ENCODE measurements at regions not wholly inside any gene's neighbourhood (a gene's known extent, or its start where the extent isn't known, plus 50 kb on each side); places are given as distances from the start of the nearest gene placed in this dataset.

DNA sequence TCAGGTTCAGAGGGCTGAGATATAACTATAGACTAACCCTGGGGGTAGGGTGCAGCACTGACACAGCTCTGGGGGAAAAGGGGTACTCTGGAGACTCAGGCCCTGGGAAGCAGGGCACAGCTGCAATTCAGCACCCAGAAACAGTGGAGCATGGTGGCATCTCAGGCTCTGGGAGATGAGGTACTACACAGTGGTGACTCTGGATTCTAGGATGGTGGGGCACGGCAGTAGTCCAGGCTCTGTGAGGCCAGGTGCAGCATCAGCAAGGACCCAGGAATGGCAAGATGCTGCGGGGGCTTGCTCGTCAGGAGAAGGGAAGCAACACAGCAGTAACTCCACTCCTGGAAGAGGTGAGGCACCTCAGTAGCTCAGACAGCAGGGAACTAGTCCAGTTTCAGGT lies 271.5 kb upstream of the MOCS1 start:
- no peaks in the 10 kb centered on the region for H3K9me3 ChIP-seq
- TF ChIP-seq, protein P1, sequence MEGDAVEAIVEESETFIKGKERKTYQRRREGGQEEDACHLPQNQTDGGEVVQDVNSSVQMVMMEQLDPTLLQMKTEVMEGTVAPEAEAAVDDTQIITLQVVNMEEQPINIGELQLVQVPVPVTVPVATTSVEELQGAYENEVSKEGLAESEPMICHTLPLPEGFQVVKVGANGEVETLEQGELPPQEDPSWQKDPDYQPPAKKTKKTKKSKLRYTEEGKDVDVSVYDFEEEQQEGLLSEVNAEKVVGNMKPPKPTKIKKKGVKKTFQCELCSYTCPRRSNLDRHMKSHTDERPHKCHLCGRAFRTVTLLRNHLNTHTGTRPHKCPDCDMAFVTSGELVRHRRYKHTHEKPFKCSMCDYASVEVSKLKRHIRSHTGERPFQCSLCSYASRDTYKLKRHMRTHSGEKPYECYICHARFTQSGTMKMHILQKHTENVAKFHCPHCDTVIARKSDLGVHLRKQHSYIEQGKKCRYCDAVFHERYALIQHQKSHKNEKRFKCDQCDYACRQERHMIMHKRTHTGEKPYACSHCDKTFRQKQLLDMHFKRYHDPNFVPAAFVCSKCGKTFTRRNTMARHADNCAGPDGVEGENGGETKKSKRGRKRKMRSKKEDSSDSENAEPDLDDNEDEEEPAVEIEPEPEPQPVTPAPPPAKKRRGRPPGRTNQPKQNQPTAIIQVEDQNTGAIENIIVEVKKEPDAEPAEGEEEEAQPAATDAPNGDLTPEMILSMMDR (IDR thresholded peaks at IDR 0.05), result no peak
- no peak for TF ChIP-seq POLR2A (IDR thresholded peaks at IDR 0.05)
- H3K4me3 ChIP-seq, result no peak overlapping the region
- no peaks in the 10 kb centered on the region for H3K27me3 ChIP-seq
- intact Hi-C loops (cut with DNase I; ENCODE audit: low total_unique reads), result no loop called here
- no peaks in the 10 kb centered on the region for H3K36me3 ChIP-seq
- H3K27ac ChIP-seq, result no peak overlapping the region
- no peaks in the 10 kb centered on the region for H3K4me1 ChIP-seq
- DNase-seq, result no peak

DNA sequence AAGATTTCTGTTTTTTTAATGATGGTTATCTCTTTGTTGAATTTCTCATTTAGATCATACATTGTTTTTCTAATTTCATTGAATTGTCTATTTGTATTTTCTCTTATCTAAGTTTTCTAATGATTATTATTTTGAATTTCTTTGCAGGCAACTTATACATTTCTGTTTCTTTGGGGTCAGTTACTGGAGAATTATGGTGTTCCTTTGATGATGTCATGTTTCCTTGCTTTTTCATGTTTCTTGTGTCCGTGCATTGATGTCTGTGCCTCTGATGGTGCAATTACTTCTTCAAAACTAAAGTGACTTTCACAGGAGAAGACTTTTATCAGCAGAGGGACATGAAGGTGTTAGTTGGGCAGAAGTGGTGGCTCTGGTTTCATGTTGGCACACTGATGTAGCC lies 270.7 kb upstream of the MOCS1 start:
- DNase-seq, result no peak

DNA sequence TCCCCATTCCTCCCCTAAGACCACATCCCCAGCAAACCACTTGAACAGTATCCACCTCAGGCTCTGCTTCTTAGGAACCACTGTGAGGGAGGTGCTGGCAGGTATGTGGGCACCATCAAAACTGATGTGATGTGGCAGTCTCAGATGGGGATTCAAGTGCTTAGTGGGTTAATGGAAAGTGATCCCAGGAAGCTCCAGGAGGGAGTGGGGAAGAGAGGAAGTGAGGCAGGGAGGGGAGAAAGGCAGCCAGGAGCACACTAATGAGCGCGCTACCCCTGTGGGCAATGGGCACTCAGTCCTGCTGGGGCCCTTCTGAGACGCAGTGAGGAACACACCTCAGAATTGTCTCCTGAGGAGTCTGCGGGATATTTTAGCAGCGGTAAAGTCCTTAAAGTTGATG lies 263.1 kb upstream of the MOCS1 start:
- TF ChIP-seq POLR2A (IDR thresholded peaks at IDR 0.05), result no peak
- TF ChIP-seq, protein P1 (IDR thresholded peaks at IDR 0.05), result no peak
- Histone ChIP-seq H3K27me3 (no peaks in the 10 kb centered on the region), H3K4me1 (no peaks in the 10 kb centered on the region), H3K9me3 (peaks cover 0 to 6% of the 10 kb centered on the region in 2 donors), H3K27ac (no peak overlapping the region), H3K36me3 (no peaks in the 10 kb centered on the region), H3K4me3 (no peak overlapping the region)
- intact Hi-C loops (cut with DNase I; ENCODE audit: low total_unique reads), result no loop called here
- no peak for DNase-seq

More for the DNA sequence above, 270.7 kb upstream of the MOCS1 start:
- Histone ChIP-seq H3K4me1 (no peaks in the 10 kb centered on the region), H3K27me3 (no peaks in the 10 kb centered on the region), H3K9me3 (peaks cover 0 to 6% of the 10 kb centered on the region in 2 donors), H3K4me3 (no peak overlapping the region), H3K27ac (no peak overlapping the region), H3K36me3 (no peaks in the 10 kb centered on the region)
- intact Hi-C loops (cut with DNase I; ENCODE audit: low total_unique reads), result no loop called here
- no peak for TF ChIP-seq POLR2A (IDR thresholded peaks at IDR 0.05)
- TF ChIP-seq, protein P1 (IDR thresholded peaks at IDR 0.05), result no peak

DNA sequence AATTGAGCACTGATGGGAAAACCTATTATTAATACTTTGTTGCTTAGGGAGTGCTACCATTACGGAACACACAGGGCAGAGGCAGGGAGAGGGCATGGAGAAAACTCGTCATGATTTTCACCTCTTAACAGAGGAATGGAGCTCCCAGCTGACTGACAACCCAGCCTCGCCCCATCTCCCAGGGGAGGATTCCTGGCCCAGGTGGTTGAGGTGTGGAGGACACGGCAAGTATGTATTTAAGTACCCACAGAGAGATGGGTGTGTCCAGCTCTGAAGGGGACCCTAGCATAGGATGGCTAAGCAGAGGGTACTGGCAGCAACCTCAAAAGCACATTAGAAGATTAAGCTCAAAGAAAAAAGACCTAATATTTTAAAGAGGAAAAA lies 261.9 kb upstream of the MOCS1 start:
- H3K4me1 ChIP-seq, result no peaks in the 10 kb centered on the region
- no peak overlapping the region for H3K27ac ChIP-seq
- TF ChIP-seq, protein P1 (IDR thresholded peaks at IDR 0.05), result no peak
- no peak for TF ChIP-seq POLR2A (IDR thresholded peaks at IDR 0.05)
- peaks cover 0 to 6% of the 10 kb centered on the region in 2 donors for H3K9me3 ChIP-seq
- no peaks in the 10 kb centered on the region for H3K27me3 ChIP-seq
- intact Hi-C loops (cut with DNase I; ENCODE audit: low total_unique reads), result no loop called here
- H3K36me3 ChIP-seq, result no peaks in the 10 kb centered on the region
- no peak overlapping the region for H3K4me3 ChIP-seq
- DNase-seq, result no peak

DNA sequence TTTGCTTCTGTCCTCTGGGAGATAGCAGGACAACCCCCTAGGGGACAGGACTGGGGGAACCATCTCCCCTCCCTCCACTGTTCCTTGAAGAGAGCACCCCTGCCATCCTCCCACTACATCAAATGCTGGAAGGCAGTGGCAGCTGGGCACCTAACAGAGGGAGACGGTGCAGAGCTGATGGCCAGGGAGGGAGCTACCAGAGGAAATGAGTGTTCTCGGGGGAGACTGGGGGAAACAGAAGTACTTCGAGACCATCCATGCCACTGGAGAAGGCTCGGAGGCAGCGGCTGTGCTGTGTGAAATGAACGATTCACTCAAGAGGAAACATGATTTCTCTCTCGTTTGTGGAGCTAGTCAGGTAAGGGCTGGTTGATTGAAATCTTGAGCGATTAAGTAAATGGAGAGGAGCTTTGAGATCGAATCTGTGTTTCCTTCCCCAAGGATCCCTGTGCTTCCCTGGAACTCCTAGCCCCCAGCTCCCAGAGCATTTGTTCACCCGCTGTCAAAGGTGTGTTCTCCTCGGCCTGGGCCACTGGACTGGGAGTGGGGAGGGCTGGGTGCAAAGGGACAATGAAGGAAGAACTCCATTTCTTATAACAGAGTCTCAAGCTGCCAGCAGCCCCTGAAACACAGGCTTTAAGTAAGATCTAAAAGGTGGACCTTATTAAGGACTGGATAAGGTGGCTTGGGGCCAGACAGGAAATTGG lies 261.3 kb upstream of the MOCS1 start:
- intact Hi-C loops (cut with DNase I; ENCODE audit: low total_unique reads), result no loop called here

More for the DNA sequence above, 261.3 kb upstream of the MOCS1 start:
- Histone ChIP-seq H3K9me3 (peaks cover 0 to 5% of the 10 kb centered on the region in 2 donors), H3K27ac (no peak overlapping the region), H3K4me3 (no peak overlapping the region), H3K4me1 (no peaks in the 10 kb centered on the region), H3K27me3 (no peaks in the 10 kb centered on the region), H3K36me3 (no peaks in the 10 kb centered on the region)
- TF ChIP-seq, protein P1 (IDR thresholded peaks at IDR 0.05), result no peak
- TF ChIP-seq POLR2A (IDR thresholded peaks at IDR 0.05), result no peak
- DNase-seq, result no peak
